ENCODE measurements at regions not wholly inside any gene's neighbourhood (a gene's known extent, or its start where the extent isn't known, plus 50 kb on each side); places are given as distances from the start of the nearest gene placed in this dataset.

DNA sequence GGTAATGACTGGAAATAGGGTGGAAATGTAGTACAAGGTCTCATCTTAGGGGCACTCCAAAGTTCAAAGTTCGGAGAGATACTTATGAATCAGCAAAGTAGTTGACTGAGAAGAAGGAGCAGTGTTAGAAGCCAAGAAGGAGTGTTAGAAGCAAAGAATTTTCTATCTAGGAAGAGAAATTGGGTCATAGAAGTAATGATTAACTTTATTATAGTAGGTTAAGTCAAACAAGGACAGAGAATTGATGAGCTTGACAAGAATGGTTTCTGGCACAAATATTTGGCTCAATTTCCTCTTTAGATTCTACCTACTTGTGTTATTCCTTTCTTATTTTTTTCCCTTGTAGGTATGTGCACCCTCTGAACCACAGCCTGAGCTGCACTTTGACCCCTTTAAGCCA lies 810.5 kb upstream of the LRFN5 start:
- Histone ChIP-seq H3K36me3 (ENCODE audit: low read length) (no peaks in the 10 kb centered on the region; the same call in 1 of the 2 replicates), H3K27ac (ENCODE audit: low read depth, low read length) (no peak overlapping the region), H3K9me2 (replicated peaks; ENCODE audit: insufficient read depth, low read length) (no peaks in the 10 kb centered on the region), H3K4me3 (ENCODE audit: insufficient read depth, low read length, poor library complexity, severe bottlenecking) (no peak overlapping the region), H4K20me1 (ENCODE audit: low read depth, low read length) (no peaks in the 10 kb centered on the region), H3F3A (ENCODE audit: insufficient read depth) (no peaks in the 10 kb centered on the region), H3K27me3 (ENCODE audit: low read length) (no peaks in the 10 kb centered on the region), H3K4me2 (ENCODE audit: low read depth, low read length, poor library complexity, severe bottlenecking) (no peak overlapping the region), H2AFZ (ENCODE audit: low read depth, low read length, severe bottlenecking) (peak overlapping the region; percentile 49), H3K79me2 (ENCODE audit: insufficient read depth, low read length) (no peaks in the 10 kb centered on the region), H3K9me3 (ENCODE audit: insufficient read depth, low read length) (no peaks in the 10 kb centered on the region), H3K9ac (ENCODE audit: low read length) (no peak overlapping the region)
- TF ChIP-seq EZH2phosphoT487 (conservative IDR thresholded peaks at IDR 0.05; ENCODE audit: low read length) = no peak
- TF ChIP-seq, protein P1, sequence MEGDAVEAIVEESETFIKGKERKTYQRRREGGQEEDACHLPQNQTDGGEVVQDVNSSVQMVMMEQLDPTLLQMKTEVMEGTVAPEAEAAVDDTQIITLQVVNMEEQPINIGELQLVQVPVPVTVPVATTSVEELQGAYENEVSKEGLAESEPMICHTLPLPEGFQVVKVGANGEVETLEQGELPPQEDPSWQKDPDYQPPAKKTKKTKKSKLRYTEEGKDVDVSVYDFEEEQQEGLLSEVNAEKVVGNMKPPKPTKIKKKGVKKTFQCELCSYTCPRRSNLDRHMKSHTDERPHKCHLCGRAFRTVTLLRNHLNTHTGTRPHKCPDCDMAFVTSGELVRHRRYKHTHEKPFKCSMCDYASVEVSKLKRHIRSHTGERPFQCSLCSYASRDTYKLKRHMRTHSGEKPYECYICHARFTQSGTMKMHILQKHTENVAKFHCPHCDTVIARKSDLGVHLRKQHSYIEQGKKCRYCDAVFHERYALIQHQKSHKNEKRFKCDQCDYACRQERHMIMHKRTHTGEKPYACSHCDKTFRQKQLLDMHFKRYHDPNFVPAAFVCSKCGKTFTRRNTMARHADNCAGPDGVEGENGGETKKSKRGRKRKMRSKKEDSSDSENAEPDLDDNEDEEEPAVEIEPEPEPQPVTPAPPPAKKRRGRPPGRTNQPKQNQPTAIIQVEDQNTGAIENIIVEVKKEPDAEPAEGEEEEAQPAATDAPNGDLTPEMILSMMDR (IDR thresholded peaks at IDR 0.05; ENCODE audit: insufficient read depth, low read length, poor library complexity, severe bottlenecking) = no peak

DNA sequence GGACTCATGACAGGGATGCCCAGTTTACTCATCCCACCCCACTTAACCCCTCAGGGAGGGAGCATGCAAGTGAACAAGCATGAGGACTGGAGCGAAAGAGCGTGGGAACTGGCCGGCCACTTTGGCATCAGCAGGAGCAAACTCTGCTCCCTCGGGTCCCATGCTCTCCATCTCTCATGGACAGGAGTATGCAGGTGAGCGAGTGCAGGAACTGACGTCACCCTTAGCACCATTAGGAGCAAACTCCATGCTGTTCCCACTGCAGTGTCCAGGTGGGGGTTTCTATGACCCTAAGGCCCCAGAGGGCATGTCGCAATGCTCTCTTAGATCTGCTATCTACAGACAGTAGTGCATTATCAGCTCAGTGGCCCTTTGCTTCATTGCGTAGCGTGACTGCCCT lies 821.8 kb upstream of the LRFN5 start:
- no peak for TF ChIP-seq EZH2phosphoT487 (conservative IDR thresholded peaks at IDR 0.05; ENCODE audit: low read length)
- TF ChIP-seq, protein P1 (IDR thresholded peaks at IDR 0.05; ENCODE audit: insufficient read depth, low read length, poor library complexity, severe bottlenecking) = no peak
- Histone ChIP-seq H3K9me2 (replicated peaks; ENCODE audit: insufficient read depth, low read length) (no peaks in the 10 kb centered on the region), H3K9me3 (ENCODE audit: insufficient read depth, low read length) (no peaks in the 10 kb centered on the region), H3K4me2 (ENCODE audit: low read depth, low read length, poor library complexity, severe bottlenecking) (no peak overlapping the region), H3F3A (ENCODE audit: insufficient read depth) (no peaks in the 10 kb centered on the region), H3K4me3 (ENCODE audit: insufficient read depth, low read length, poor library complexity, severe bottlenecking) (no peak overlapping the region), H3K79me2 (ENCODE audit: insufficient read depth, low read length) (no peaks in the 10 kb centered on the region), H4K20me1 (ENCODE audit: low read depth, low read length) (no peaks in the 10 kb centered on the region), H2AFZ (ENCODE audit: low read depth, low read length, severe bottlenecking) (no peak overlapping the region), H3K27me3 (ENCODE audit: low read length) (no peaks in the 10 kb centered on the region), H3K9ac (ENCODE audit: low read length) (no peak overlapping the region), H3K27ac (ENCODE audit: low read depth, low read length) (no peak overlapping the region), H3K36me3 (ENCODE audit: low read length) (no peaks in the 10 kb centered on the region)

DNA sequence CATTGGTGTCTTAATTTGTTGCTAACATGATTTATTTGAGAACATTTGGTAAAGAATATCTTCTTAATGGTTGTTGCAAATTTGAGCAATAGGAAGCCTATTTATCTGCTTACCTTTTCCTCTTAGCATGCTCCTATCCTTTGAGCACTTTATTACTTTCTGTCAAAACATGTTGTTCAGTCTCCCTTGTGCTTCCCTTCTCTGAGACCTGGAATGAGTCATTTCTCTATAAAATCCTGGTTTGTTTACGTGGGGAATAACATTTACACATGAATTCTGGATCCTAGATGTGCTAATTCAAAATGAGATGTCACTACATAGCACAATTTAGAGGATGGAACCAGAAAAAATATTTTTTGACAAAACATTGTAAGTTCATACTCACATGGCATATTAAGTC lies 844.0 kb upstream of the LRFN5 start:
- Histone ChIP-seq H3K9me2 (replicated peaks; ENCODE audit: insufficient read depth, low read length) (no peaks in the 10 kb centered on the region), H3F3A (ENCODE audit: insufficient read depth) (no peaks in the 10 kb centered on the region), H3K27me3 (ENCODE audit: low read length) (no peaks in the 10 kb centered on the region), H3K36me3 (ENCODE audit: low read length) (no peaks in the 10 kb centered on the region), H3K27ac (ENCODE audit: low read depth, low read length) (no peak overlapping the region), H3K9me3 (ENCODE audit: insufficient read depth, low read length) (no peaks in the 10 kb centered on the region), H3K4me3 (ENCODE audit: insufficient read depth, low read length, poor library complexity, severe bottlenecking) (no peak overlapping the region), H2AFZ (ENCODE audit: low read depth, low read length, severe bottlenecking) (no peak overlapping the region), H3K79me2 (ENCODE audit: insufficient read depth, low read length) (no peaks in the 10 kb centered on the region), H3K4me2 (ENCODE audit: low read depth, low read length, poor library complexity, severe bottlenecking) (no peak overlapping the region), H4K20me1 (ENCODE audit: low read depth, low read length) (no peaks in the 10 kb centered on the region), H3K9ac (ENCODE audit: low read length) (no peak overlapping the region)
- TF ChIP-seq EZH2phosphoT487 (conservative IDR thresholded peaks at IDR 0.05; ENCODE audit: low read length) = no peak
- TF ChIP-seq, protein P1 (IDR thresholded peaks at IDR 0.05; ENCODE audit: insufficient read depth, low read length, poor library complexity, severe bottlenecking) = no peak
